Right lobe of liver (tissue), 6 donors: ENCODE measurements at regions not wholly inside any gene's neighbourhood (a gene's known extent, or its start where the extent isn't known, plus 50 kb on each side); places are given as distances from the start of the nearest gene placed in this dataset.

ENCODE experiments used
- ATAC-seq, 4 donors: fragments of 200-7000 bp; cut with Tn5 transposase; one replicate each; pipeline ENCODE4 v1.9.1; 2020; ENCODE audit warnings: mild to moderate bottlenecking in 4 of 4, moderate library complexity in 4 of 4
- DNase-seq, 3 donors: peaks; one replicate each; pipeline ENCODE4 v3.0.0-alpha.2; 2020
- H3K27ac ChIP-seq, 3 donors: fragments of 200-600 bp; one replicate each; pipeline ENCODE4 v1.8.0; 2022
- H3K27me3 ChIP-seq, 2 donors: fragments of 200-600 bp; one replicate each; pipeline ENCODE4 v1.8.0; 2022
- H3K36me3 ChIP-seq, 4 donors: fragments of 200-600 bp; sonication (generic) in 1 of 4; one replicate each; pipeline versions ENCODE4 v1.5.1 to v1.8.0; 2017 to 2022; ENCODE audit warnings: control low read depth in 1 of 4
- H3K4me1 ChIP-seq, 4 donors: fragments of 200-600 bp; sonication (generic) in 1 of 4; one replicate each; pipeline versions ENCODE4 v1.5.1 to v1.8.0; 2017 to 2022; ENCODE audit warnings: control low read depth in 1 of 4
- H3K4me3 ChIP-seq, 3 donors: fragments of 200-600 bp; one replicate each; pipeline ENCODE4 v1.8.0; 2022
- H3K9me3 ChIP-seq, 4 donors: fragments of 200-600 bp; sonication (generic) in 1 of 4; one replicate each; pipeline versions ENCODE4 v1.5.1 to v1.8.0; 2017 to 2022; ENCODE audit warnings: control low read depth in 1 of 4
- CTCF ChIP-seq, 4 donors: fragments of 200-600 bp in 3 of 4; fragments of 450-650 bp in 1 of 4; IDR thresholded peaks; one replicate each; pipeline versions ENCODE4 v1.5.1 to v1.8.0; 2016 to 2022; ENCODE audit warnings: antibody characterized with exemption in 4 of 4, mild to moderate bottlenecking in 2 of 4
- POLR2A ChIP-seq: fragments of 450-650 bp; IDR thresholded peaks from one replicate; pipeline ENCODE4 v1.6.1; 2017; ENCODE audit warnings: antibody characterized with exemption, mild to moderate bottlenecking
- WGBS: methylation state at CpG from one replicate; pipeline ENCODE4 v1.1.6; 2018; ENCODE audit warnings: low coverage, low lambda C conversion rate; ENCODE audit not compliant: insufficient coverage; ENCODE audit errors: missing lambda C conversion rate; 5-methylcytosine and 5-hydroxymethylcytosine counted together
- intact Hi-C, 2 donors: fragments of 100-400 bp; cut with DNase I; formaldehyde crosslinking; loops; one replicate each; pipeline versions ENCODE4 v1.11.2 to v1.14.1; 2022
- donor health status: DM: no; HTN: yes; CAD: no.
- donor health status: DM: no; HTN: no; CAD: no.
- donor health status: DM: no; HTN: no; CAD: no.
- donor health status: DM: no; HTN: yes; CAD: no.
- donor health status: DM: no; HTN: yes; CAD: no.

- WGBS, result 64% methylated on average over 4 of the region's 4 CpGs
- TF ChIP-seq CTCF (IDR thresholded peaks at IDR 0.05) (no peak), POLR2A (no peak)
- no peaks in the 10 kb centered on the region for H3K9me3 ChIP-seq
- no peak overlapping the region for H3K27ac ChIP-seq
- intact Hi-C loops, result no loop called here
- H3K4me1 ChIP-seq, result no peaks in the 10 kb centered on the region
- ATAC-seq (no peak), DNase-seq (no peak)
- no peaks in the 10 kb centered on the region for H3K27me3 ChIP-seq
- no peak overlapping the region for H3K4me3 ChIP-seq
- no peaks in the 10 kb centered on the region for H3K36me3 ChIP-seq
Observed at GRCh38 chr6:85037221-85037620, 272.8 kb upstream of the TBX18 start.

GRCh38 chr6:85035766-85036165 is 271.4 kb upstream of the TBX18 start:
- H3K4me3 ChIP-seq, result no peak overlapping the region
- no peaks in the 10 kb centered on the region for H3K4me1 ChIP-seq
- H3K27ac ChIP-seq, result no peak overlapping the region
- H3K9me3 ChIP-seq, result no peaks in the 10 kb centered on the region
- ATAC-seq (no peak), DNase-seq (no peak)
- H3K36me3 ChIP-seq, result no peaks in the 10 kb centered on the region
- intact Hi-C loops, result no loop called here
- WGBS, result 100% methylated on average over 1 of the region's 1 CpG
- H3K27me3 ChIP-seq, result no peaks in the 10 kb centered on the region
- TF ChIP-seq POLR2A, result no peak
- no peak for TF ChIP-seq CTCF (IDR thresholded peaks at IDR 0.05)

- ATAC-seq, result no peak
- intact Hi-C loops, result no loop called here
- H3K9me3 ChIP-seq, result no peaks in the 10 kb centered on the region
- WGBS, result 25% methylated on average over 1 of the region's 1 CpG
- no peak for TF ChIP-seq CTCF (IDR thresholded peaks at IDR 0.05)
- TF ChIP-seq POLR2A, result no peak
- no peak overlapping the region for H3K4me3 ChIP-seq
- no peaks in the 10 kb centered on the region for H3K27me3 ChIP-seq
- DNase-seq, result no peak
- no peak overlapping the region for H3K27ac ChIP-seq
- no peaks in the 10 kb centered on the region for H3K4me1 ChIP-seq
- H3K36me3 ChIP-seq, result no peaks in the 10 kb centered on the region
Observed at GRCh38 chr6:85033547-85033946, 269.1 kb upstream of the TBX18 start.

GRCh38 chr6:85026021-85026420 is 261.6 kb upstream of the TBX18 start:
- TF ChIP-seq POLR2A (no peak), CTCF (IDR thresholded peaks at IDR 0.05) (no peak)

GRCh38 chr6:85023721-85024120 is 259.3 kb upstream of the TBX18 start:
- ATAC-seq (no peak), DNase-seq (no peak)
- WGBS, result 56% methylated on average over 2 of the region's 2 CpGs
- Histone ChIP-seq H3K27me3 (no peaks in the 10 kb centered on the region), H3K4me1 (no peaks in the 10 kb centered on the region), H3K4me3 (no peak overlapping the region), H3K9me3 (no peaks in the 10 kb centered on the region), H3K27ac (no peak overlapping the region), H3K36me3 (no peaks in the 10 kb centered on the region)
- TF ChIP-seq POLR2A (no peak), CTCF (IDR thresholded peaks at IDR 0.05) (no peak)
- intact Hi-C loops, result no loop called here

More at GRCh38 chr6:85026021-85026420, 261.6 kb upstream of the TBX18 start:
- Histone ChIP-seq H3K9me3 (no peaks in the 10 kb centered on the region), H3K36me3 (no peaks in the 10 kb centered on the region), H3K27ac (no peak overlapping the region), H3K27me3 (no peaks in the 10 kb centered on the region), H3K4me3 (no peak overlapping the region), H3K4me1 (no peaks in the 10 kb centered on the region)
- 45% methylated on average over 2 of the region's 2 CpGs for WGBS
- intact Hi-C loops, result no loop called here
- ATAC-seq (no peak), DNase-seq (no peak)
